RWPE2 (cell line): ENCODE measurements at regions not wholly inside any gene's neighbourhood (a gene's known extent, or its start where the extent isn't known, plus 50 kb on each side); places are given as distances from the start of the nearest gene placed in this dataset.

ENCODE experiments used
- ATAC-seq: fragments of 200-7000 bp; cut with Tn5 transposase; 3 replicates; pipeline ENCODE4 v1.9.1; 2021; ENCODE audit warnings: low read depth
- DNase-seq: peaks from one replicate; pipeline ENCODE4 v3.0.0-alpha.2; 2020; ENCODE audit warnings: low spot score
- H3K27ac ChIP-seq: fragments of 450-650 bp; 2 replicates; pipeline ENCODE4 v1.5.1; 2017; ENCODE audit warnings: mild to moderate bottlenecking; ENCODE audit not compliant: poor library complexity, severe bottlenecking
- H3K27me3 ChIP-seq: fragments of 250-450 bp; sonication (Bioruptor Pico); 2 replicates; pipeline ENCODE4 v1.5.1; 2021; ENCODE audit warnings: mild to moderate bottlenecking, moderate library complexity; ENCODE audit not compliant: insufficient read depth, poor library complexity, severe bottlenecking
- H3K36me3 ChIP-seq: fragments of 250-450 bp; sonication (Bioruptor Pico); 2 replicates; pipeline ENCODE4 v1.5.1; 2020; ENCODE audit warnings: low read depth, mild to moderate bottlenecking, moderate library complexity
- H3K4me1 ChIP-seq: fragments of 250-450 bp; sonication (Bioruptor Pico); 2 replicates; pipeline ENCODE4 v1.5.1; 2021; ENCODE audit warnings: mild to moderate bottlenecking, moderate library complexity; ENCODE audit not compliant: insufficient read depth, poor library complexity, severe bottlenecking
- H3K4me3 ChIP-seq: fragments of 250-450 bp; sonication (Bioruptor Pico); 2 replicates; pipeline ENCODE4 v1.5.1; 2021; ENCODE audit warnings: mild to moderate bottlenecking, moderate library complexity; ENCODE audit not compliant: severe bottlenecking
- H3K9me3 ChIP-seq: fragments of 250-450 bp; sonication (Bioruptor Pico); 2 replicates; pipeline ENCODE4 v1.5.1; 2021; ENCODE audit warnings: mild to moderate bottlenecking, moderate library complexity; ENCODE audit not compliant: severe bottlenecking
- TF ChIP-seq, protein P1 (sequence below): fragments of 450-650 bp; IDR thresholded peaks from one replicate; pipeline ENCODE4 v1.5.1; 2017; ENCODE audit warnings: mild to moderate bottlenecking, moderate library complexity; ENCODE audit not compliant: poor library complexity, severe bottlenecking

DNA sequence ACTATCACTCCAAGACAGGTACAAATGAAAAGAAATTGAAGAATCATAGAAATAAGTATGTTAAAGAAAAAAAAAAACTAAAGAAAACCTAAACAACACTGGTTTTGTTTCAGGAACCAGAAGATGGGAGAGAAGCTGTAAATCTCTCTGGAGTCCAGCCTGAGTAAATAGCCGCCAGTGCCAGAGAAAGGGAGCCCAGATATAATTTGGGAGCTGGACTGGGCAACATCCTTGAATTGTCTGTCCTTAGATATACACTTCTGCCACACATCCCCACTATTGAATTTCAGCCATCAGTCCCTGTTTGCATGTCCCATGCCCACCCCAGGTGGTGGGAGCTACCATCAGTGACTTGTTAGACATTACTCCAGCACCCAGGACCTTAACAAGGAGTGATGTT lies 979.6 kb downstream of the DTWD2 start:
- Histone ChIP-seq H3K9me3 (no peaks in the 10 kb centered on the region), H3K4me1 (no peaks in the 10 kb centered on the region), H3K36me3 (no peaks in the 10 kb centered on the region), H3K4me3 (no peak overlapping the region), H3K27ac (no peak overlapping the region), H3K27me3 (peaks cover 3% of the 10 kb centered on the region)
- DNase-seq (no peak), ATAC-seq (no peak)
- TF ChIP-seq, protein P1, sequence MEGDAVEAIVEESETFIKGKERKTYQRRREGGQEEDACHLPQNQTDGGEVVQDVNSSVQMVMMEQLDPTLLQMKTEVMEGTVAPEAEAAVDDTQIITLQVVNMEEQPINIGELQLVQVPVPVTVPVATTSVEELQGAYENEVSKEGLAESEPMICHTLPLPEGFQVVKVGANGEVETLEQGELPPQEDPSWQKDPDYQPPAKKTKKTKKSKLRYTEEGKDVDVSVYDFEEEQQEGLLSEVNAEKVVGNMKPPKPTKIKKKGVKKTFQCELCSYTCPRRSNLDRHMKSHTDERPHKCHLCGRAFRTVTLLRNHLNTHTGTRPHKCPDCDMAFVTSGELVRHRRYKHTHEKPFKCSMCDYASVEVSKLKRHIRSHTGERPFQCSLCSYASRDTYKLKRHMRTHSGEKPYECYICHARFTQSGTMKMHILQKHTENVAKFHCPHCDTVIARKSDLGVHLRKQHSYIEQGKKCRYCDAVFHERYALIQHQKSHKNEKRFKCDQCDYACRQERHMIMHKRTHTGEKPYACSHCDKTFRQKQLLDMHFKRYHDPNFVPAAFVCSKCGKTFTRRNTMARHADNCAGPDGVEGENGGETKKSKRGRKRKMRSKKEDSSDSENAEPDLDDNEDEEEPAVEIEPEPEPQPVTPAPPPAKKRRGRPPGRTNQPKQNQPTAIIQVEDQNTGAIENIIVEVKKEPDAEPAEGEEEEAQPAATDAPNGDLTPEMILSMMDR, result no peak

DNA sequence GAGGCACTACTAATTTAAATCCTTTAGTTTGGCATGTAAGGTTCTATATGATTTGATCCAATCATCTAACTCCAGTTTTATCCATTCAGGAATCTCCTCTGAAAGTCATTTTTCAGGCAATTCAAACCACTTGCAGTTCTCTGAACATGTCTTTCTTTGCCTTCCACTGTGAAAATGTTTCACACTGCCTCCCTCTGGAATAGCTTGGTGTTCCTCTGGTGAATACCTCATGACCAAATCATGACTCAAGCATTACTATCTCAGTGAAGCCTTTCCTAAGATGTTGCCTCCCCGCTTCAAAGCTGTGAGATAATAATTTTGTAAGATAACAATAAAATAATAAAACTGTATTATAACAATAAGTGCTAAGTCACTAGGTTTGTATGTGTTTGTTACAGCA lies 981.1 kb downstream of the DTWD2 start:
- Histone ChIP-seq H3K4me3 (no peak overlapping the region), H3K4me1 (no peaks in the 10 kb centered on the region), H3K27me3 (peaks cover 3% of the 10 kb centered on the region), H3K27ac (no peak overlapping the region), H3K9me3 (no peaks in the 10 kb centered on the region), H3K36me3 (no peaks in the 10 kb centered on the region)
- DNase-seq (no peak), ATAC-seq (no peak)
- TF ChIP-seq, protein P1, result no peak

DNA sequence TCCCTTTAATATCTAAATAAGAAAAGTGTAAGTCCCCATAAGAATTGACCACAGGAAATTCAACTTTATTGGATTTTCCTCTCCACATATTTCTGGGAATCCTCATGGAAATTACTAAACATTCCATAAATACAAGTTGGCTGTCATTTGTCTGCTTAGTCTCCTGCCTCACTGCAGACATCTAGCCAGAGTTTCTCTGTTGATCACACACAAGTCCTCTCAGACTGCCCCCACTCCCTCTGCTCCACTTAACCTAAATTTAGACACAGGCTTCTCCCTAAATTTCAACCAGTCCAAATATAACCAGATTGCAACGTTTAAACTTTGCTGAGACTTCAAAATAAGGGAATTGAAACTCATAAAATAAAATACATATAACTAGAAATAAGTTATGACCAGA lies 982.1 kb downstream of the DTWD2 start:
- no peak for DNase-seq
- Histone ChIP-seq H3K27ac (no peak overlapping the region), H3K4me3 (no peak overlapping the region), H3K4me1 (no peaks in the 10 kb centered on the region), H3K27me3 (peaks cover 3% of the 10 kb centered on the region), H3K36me3 (no peaks in the 10 kb centered on the region), H3K9me3 (no peaks in the 10 kb centered on the region)
- ATAC-seq, result no peak
- TF ChIP-seq, protein P1, result no peak

DNA sequence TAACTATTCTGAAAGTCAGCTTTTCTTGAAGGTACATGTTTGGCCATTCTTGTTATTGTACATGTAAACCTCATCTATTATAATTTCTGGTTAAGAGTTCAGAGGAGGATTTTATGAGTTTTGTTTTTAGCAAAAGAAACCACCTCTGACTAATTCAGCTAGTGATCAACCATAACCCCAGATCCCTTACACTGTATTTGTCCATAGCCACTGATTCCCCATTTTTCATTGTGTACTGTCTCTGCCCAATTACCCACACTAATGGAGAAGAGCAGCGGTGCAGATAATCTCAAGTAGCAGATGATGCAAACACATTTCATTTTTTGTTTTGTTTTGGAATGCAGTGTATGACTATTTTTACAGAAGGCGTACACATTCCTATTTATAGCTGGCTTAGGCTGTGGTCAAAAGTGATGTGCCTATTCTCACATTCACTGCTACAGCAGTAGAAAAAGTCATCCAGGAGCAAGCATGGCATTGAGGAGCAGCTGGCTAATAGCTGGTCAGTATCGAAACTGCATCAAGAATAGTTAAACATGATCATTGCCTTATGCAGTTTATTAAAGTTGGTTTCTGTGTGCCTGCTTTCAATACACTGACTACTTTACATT lies 988.3 kb downstream of the DTWD2 start:
- H3K4me1 ChIP-seq, result no peaks in the 10 kb centered on the region
- H3K9me3 ChIP-seq, result no peaks in the 10 kb centered on the region
- TF ChIP-seq, protein P1, result no peak
- H3K27ac ChIP-seq, result no peak overlapping the region
- H3K36me3 ChIP-seq, result no peaks in the 10 kb centered on the region
- H3K27me3 ChIP-seq, result no peaks in the 10 kb centered on the region
- DNase-seq, result no peak
- H3K4me3 ChIP-seq, result no peak overlapping the region
- no peak for ATAC-seq

DNA sequence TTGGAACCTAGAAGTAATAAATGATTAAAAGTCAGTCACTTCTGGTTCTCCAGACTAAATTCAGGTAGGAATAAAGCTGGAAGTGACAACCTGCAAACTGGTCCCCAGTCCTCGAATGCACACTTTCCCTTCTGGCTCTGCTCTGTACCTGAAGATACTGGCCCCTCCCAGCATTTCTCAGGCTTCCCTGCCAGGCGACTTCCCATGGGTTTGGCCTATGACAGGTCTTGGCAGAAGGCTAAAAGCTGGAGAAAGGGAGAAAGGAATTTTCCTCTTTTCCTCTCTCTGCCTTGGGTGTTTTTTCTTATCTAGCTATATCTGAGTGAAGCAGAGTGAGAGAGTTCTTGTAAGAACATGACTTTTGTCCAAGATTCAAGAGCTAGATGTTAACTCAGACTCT lies 1005.7 kb downstream of the DTWD2 start:
- no peak overlapping the region for H3K27ac ChIP-seq
- H3K4me3 ChIP-seq, result no peak overlapping the region
- TF ChIP-seq, protein P1, result no peak
- peak; percentile 44; the same call in 2 of the 3 replicates for ATAC-seq
- DNase-seq, result no peak
- H3K36me3 ChIP-seq, result no peaks in the 10 kb centered on the region
- no peaks in the 10 kb centered on the region for H3K4me1 ChIP-seq
- H3K9me3 ChIP-seq, result no peaks in the 10 kb centered on the region
- peaks cover 2% of the 10 kb centered on the region for H3K27me3 ChIP-seq
